ENCODE measurements at regions not wholly inside any gene's neighbourhood (a gene's known extent, or its start where the extent isn't known, plus 50 kb on each side); places are given as distances from the start of the nearest gene placed in this dataset.

DNA sequence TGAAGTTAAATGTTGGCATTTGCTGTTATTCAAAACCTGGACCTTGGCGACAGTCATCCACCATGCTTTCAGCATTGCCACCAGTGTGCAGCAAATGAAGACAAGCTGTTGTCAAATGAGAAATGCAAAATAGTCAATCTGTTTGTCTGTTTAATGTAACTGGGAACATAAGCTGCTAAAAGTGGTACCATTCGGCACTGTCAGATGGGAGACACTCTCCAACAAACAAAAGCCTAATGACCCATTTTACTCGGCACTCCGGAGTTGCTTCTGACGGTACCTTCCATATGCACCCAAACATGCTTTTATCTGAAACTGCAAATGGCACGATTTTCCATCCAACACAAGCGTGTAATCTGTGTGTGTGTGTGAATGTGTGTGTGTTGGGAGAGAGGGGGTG is 297.8 kb downstream of the MAF start (continued):
- TF ChIP-seq, protein P1, sequence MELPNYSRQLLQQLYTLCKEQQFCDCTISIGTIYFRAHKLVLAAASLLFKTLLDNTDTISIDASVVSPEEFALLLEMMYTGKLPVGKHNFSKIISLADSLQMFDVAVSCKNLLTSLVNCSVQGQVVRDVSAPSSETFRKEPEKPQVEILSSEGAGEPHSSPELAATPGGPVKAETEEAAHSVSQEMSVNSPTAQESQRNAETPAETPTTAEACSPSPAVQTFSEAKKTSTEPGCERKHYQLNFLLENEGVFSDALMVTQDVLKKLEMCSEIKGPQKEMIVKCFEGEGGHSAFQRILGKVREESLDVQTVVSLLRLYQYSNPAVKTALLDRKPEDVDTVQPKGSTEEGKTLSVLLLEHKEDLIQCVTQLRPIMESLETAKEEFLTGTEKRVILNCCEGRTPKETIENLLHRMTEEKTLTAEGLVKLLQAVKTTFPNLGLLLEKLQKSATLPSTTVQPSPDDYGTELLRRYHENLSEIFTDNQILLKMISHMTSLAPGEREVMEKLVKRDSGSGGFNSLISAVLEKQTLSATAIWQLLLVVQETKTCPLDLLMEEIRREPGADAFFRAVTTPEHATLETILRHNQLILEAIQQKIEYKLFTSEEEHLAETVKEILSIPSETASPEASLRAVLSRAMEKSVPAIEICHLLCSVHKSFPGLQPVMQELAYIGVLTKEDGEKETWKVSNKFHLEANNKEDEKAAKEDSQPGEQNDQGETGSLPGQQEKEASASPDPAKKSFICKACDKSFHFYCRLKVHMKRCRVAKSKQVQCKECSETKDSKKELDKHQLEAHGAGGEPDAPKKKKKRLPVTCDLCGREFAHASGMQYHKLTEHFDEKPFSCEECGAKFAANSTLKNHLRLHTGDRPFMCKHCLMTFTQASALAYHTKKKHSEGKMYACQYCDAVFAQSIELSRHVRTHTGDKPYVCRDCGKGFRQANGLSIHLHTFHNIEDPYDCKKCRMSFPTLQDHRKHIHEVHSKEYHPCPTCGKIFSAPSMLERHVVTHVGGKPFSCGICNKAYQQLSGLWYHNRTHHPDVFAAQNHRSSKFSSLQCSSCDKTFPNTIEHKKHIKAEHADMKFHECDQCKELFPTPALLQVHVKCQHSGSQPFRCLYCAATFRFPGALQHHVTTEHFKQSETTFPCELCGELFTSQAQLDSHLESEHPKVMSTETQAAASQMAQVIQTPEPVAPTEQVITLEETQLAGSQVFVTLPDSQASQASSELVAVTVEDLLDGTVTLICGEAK (IDR thresholded peaks at IDR 0.05), result no peak
- TF ChIP-seq, protein P1 (CRISPR knock-in tag; IDR thresholded peaks at IDR 0.05), result no peak
- TF ChIP-seq ZNF140 (CRISPR knock-in tag; IDR thresholded peaks at IDR 0.05) (no peak), ZNF23 (CRISPR knock-in tag; IDR thresholded peaks at IDR 0.05) (no peak), ZNF263 (CRISPR knock-in tag; IDR thresholded peaks at IDR 0.05; ENCODE audit: borderline replicate concordance) (no peak), BRD9 (IDR thresholded peaks at IDR 0.05; ENCODE audit: low read depth, partially characterized antibody) (no peak), NCOA6 (IDR thresholded peaks at IDR 0.05) (no peak)
